Upper lobe of left lung (tissue), 6 donors: ENCODE measurements at regions not wholly inside any gene's neighbourhood (a gene's known extent, or its start where the extent isn't known, plus 50 kb on each side); places are given as distances from the start of the nearest gene placed in this dataset.

Experiments used
- ATAC-seq, 2 donors: fragments of 200-7000 bp; cut with Tn5 transposase; one replicate each; pipeline ENCODE4 v1.9.1; 2022; ENCODE audit warnings: mild to moderate bottlenecking in 2 of 2, moderate library complexity in 2 of 2; ENCODE audit not compliant: low FRiP score in 2 of 2
- DNase-seq, 2 donors: peaks; one replicate each; pipeline ENCODE4 v3.0.0-alpha.2; 2019 to 2020
- H3K27ac ChIP-seq, 4 donors: fragments of 200-600 bp; sonication (generic); one replicate each; pipeline ENCODE4 v1.5.1; 2016 to 2019
- H3K27me3 ChIP-seq, 4 donors: fragments of 200-600 bp; sonication (generic); one replicate each; pipeline ENCODE4 v1.5.1; 2017 to 2019
- H3K36me3 ChIP-seq, 4 donors: fragments of 200-600 bp; sonication (generic); one replicate each; pipeline ENCODE4 v1.5.1; 2016 to 2019
- H3K4me1 ChIP-seq, 4 donors: fragments of 200-600 bp; sonication (generic); one replicate each; pipeline ENCODE4 v1.5.1; 2018 to 2019
- H3K4me3 ChIP-seq, 4 donors: fragments of 200-600 bp; sonication (generic); one replicate each; pipeline ENCODE4 v1.5.1; 2017 to 2019; ENCODE audit warnings: mild to moderate bottlenecking in 2 of 4, moderate library complexity in 1 of 4
- H3K9me3 ChIP-seq, 4 donors: fragments of 200-600 bp; sonication (generic); one replicate each; pipeline ENCODE4 v1.5.1; 2018 to 2019
- CTCF ChIP-seq, 6 experiments: fragments of 450-650 bp in 4 of 6; fragments of 200-600 bp in 2 of 6; sonication (generic) in 2 of 6; IDR thresholded peaks; one replicate each; pipeline ENCODE4 v1.5.1; 2016 to 2019; ENCODE audit warnings: antibody characterized with exemption in 6 of 6
- EP300 ChIP-seq, 4 donors: sonication (generic); formaldehyde crosslinking; IDR thresholded peaks; one replicate each; pipeline ENCODE4 v1.5.1; 2017; ENCODE audit warnings: antibody characterized with exemption in 4 of 4, control low read depth in 2 of 4
- POLR2A ChIP-seq, 4 donors: fragments of 450-650 bp; IDR thresholded peaks; one replicate each; pipeline ENCODE4 v1.5.1; 2016 to 2017; ENCODE audit warnings: antibody characterized with exemption in 4 of 4, mild to moderate bottlenecking in 2 of 4
- POLR2AphosphoS5 ChIP-seq, 2 donors: sonication (generic); formaldehyde crosslinking; IDR thresholded peaks; one replicate each; pipeline ENCODE4 v1.5.1; 2017; ENCODE audit warnings: antibody characterized with exemption in 2 of 2
- WGBS, 2 donors: methylation state at CpG; one replicate each; pipeline ENCODE4 v1.1.5; 2017 to 2018; 5-methylcytosine and 5-hydroxymethylcytosine counted together
- donor health status: DM: no; HTN: no; CAD: no; lungs with moderate emphysema.
- donor health status: DM: no; HTN: yes; CAD: no; lungs with severe emphysema.

- ATAC-seq (no peak), DNase-seq (no peak)
- Histone ChIP-seq H3K4me1 (no peaks in the 10 kb centered on the region), H3K27me3 (no peaks in the 10 kb centered on the region), H3K27ac (no peak overlapping the region), H3K9me3 (no peaks in the 10 kb centered on the region), H3K36me3 (no peaks in the 10 kb centered on the region), H3K4me3 (no peak overlapping the region)
- no peak for TF ChIP-seq POLR2A (IDR thresholded peaks at IDR 0.05)
- TF ChIP-seq POLR2AphosphoS5 (IDR thresholded peaks at IDR 0.05) = no peak
- no peak for TF ChIP-seq CTCF (IDR thresholded peaks at IDR 0.05)
- TF ChIP-seq EP300 (IDR thresholded peaks at IDR 0.05) = no peak
These were observed 222.0 kb downstream of the SLITRK5 start for GRCh38 chr13:87893186-87893585.

- Histone ChIP-seq H3K9me3 (no peaks in the 10 kb centered on the region), H3K27ac (no peak overlapping the region), H3K4me3 (no peak overlapping the region), H3K4me1 (no peaks in the 10 kb centered on the region), H3K27me3 (no peaks in the 10 kb centered on the region), H3K36me3 (no peaks in the 10 kb centered on the region)
- ATAC-seq (no peak), DNase-seq (no peak)
- TF ChIP-seq POLR2A (IDR thresholded peaks at IDR 0.05) (no peak), CTCF (IDR thresholded peaks at IDR 0.05) (no peak), EP300 (IDR thresholded peaks at IDR 0.05) (no peak), POLR2AphosphoS5 (IDR thresholded peaks at IDR 0.05) (no peak)
- WGBS, 2 donors = 73 to 79% methylated on average over 2 of the region's 2 CpGs
These were observed 222.9 kb downstream of the SLITRK5 start for GRCh38 chr13:87894059-87894458.

- H3K36me3 ChIP-seq = no peaks in the 10 kb centered on the region
- H3K27ac ChIP-seq = no peak overlapping the region
- DNase-seq (no peak), ATAC-seq (no peak)
- no peaks in the 10 kb centered on the region for H3K4me1 ChIP-seq
- no peaks in the 10 kb centered on the region for H3K27me3 ChIP-seq
- H3K9me3 ChIP-seq = no peaks in the 10 kb centered on the region
- no peak overlapping the region for H3K4me3 ChIP-seq
- TF ChIP-seq CTCF (IDR thresholded peaks at IDR 0.05) (no peak), POLR2AphosphoS5 (IDR thresholded peaks at IDR 0.05) (no peak), POLR2A (IDR thresholded peaks at IDR 0.05) (no peak), EP300 (IDR thresholded peaks at IDR 0.05) (no peak)
These were observed 232.4 kb downstream of the SLITRK5 start for GRCh38 chr13:87903553-87903952.

- Histone ChIP-seq H3K4me1 (no peaks in the 10 kb centered on the region), H3K27me3 (no peaks in the 10 kb centered on the region), H3K27ac (no peak overlapping the region), H3K4me3 (no peak overlapping the region), H3K9me3 (no peaks in the 10 kb centered on the region), H3K36me3 (no peaks in the 10 kb centered on the region)
- no peak for DNase-seq
- no peak for ATAC-seq
- 85 to 87% methylated on average over 3 of the region's 3 CpGs for WGBS, 2 donors
- no peak for TF ChIP-seq CTCF (IDR thresholded peaks at IDR 0.05)
- no peak for TF ChIP-seq EP300 (IDR thresholded peaks at IDR 0.05)
- TF ChIP-seq POLR2AphosphoS5 (IDR thresholded peaks at IDR 0.05) = no peak
- TF ChIP-seq POLR2A (IDR thresholded peaks at IDR 0.05) = no peak
These were observed 235.2 kb downstream of the SLITRK5 start for GRCh38 chr13:87906411-87906810.

- DNase-seq (no peak), ATAC-seq (no peak)
- TF ChIP-seq POLR2AphosphoS5 (IDR thresholded peaks at IDR 0.05) = no peak
- no peak for TF ChIP-seq CTCF (IDR thresholded peaks at IDR 0.05)
- TF ChIP-seq EP300 (IDR thresholded peaks at IDR 0.05) = no peak
- no peak for TF ChIP-seq POLR2A (IDR thresholded peaks at IDR 0.05)
- H3K27ac ChIP-seq = no peak overlapping the region
- no peak overlapping the region for H3K4me3 ChIP-seq
- H3K4me1 ChIP-seq = no peaks in the 10 kb centered on the region
- 60 to 63% methylated on average over 1 of the region's 1 CpG for WGBS, 2 donors
- no peaks in the 10 kb centered on the region for H3K27me3 ChIP-seq
- no peaks in the 10 kb centered on the region for H3K9me3 ChIP-seq
- H3K36me3 ChIP-seq = no peaks in the 10 kb centered on the region
These were observed 236.0 kb downstream of the SLITRK5 start for GRCh38 chr13:87907202-87907601.
